ENCODE measurements at regions not wholly inside any gene's neighbourhood (a gene's known extent, or its start where the extent isn't known, plus 50 kb on each side); places are given as distances from the start of the nearest gene placed in this dataset.
"Not testable (repeated sequence)": the region's sequence is repeated elsewhere in the genome, so short reads cannot be mapped to it uniquely, and the experiment has no call there.

DNA sequence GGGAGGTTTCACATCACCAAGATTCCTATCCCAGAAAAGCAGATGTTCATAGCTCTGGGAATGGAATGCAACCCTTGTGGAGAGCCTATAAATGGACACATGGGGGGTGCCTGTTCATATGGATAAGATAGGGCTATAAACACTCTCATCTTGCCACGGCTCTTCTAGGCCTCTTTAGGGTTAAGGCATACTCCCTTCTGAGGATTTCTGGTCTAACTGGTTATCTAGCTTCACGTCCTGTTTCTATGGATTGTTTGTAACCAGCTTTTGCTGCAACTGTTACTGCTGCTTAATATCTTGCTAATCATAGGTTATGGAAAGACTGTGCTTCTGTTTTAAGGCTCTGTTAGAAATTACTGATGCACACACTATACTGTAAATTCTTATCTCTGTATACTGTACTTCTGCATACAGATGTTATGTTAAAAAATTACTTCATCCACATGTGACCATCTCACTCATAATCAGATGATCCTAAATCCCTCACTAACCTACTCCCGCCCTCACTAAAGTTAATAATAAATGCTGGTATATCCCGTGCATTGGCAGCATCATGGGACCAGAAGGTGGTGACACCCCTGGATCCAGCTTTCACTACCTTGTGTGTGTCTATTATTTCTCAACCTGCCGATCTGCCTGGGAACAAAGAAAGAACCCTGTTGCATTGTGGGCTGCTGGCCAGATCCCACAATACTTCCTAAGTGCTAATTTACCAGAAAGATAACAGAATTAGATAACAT is 68.7 kb downstream of the PRKAB2 start:
- not testable (repeated sequence) for DNase-seq (ENCODE audit: low spot score)

DNA sequence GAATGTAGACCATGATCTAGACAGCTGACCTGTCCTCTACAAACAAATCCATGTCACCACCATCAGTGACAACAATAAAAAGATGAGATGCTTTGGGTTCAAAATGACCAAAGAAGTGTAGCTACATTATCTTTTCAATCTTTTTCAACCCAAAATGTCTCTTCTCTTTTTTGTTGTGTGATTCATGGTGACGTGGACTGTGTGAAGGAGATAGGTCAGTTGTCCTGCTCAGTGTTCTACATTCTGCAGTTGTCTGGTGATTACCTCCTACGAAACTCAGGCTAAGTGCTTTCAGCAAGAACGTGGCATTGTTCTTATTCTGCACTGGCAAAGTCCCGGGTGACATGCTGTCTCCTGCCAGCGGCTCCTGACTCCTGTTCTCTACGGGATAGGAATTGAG is 73.1 kb downstream of the PRKAB2 start:
- no peak for DNase-seq (ENCODE audit: low spot score)

DNA sequence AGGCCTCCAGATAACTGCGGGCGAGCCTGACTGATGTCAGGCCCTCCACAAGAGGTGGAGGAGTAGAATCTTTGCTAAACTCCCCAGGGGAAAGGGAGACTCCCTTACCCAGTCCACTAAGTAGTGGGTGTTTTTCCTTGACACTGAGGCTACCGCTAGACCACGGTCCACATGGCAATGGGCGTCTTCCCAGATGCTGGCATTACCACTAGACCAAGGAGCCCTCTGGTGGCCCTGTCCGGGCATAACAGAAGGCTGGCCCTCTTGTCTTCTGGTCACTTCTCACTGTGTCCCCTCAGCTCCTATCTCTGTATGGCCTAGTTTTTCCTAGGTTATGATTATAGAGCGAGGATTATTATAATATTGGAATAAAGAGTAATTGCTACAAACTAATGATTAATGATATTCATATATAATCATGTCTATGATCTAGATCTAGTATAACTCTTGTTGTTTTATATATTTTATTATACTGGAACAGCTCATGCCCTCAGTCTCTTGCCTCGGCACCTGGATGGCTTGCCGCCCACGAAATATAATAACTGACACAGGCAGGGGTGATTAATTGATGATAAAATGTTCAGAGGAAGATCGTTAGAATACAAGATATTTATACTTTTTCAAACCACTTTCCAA is 73.8 kb downstream of the PRKAB2 start:
- peak; percentile 23 for DNase-seq (ENCODE audit: low spot score)

DNA sequence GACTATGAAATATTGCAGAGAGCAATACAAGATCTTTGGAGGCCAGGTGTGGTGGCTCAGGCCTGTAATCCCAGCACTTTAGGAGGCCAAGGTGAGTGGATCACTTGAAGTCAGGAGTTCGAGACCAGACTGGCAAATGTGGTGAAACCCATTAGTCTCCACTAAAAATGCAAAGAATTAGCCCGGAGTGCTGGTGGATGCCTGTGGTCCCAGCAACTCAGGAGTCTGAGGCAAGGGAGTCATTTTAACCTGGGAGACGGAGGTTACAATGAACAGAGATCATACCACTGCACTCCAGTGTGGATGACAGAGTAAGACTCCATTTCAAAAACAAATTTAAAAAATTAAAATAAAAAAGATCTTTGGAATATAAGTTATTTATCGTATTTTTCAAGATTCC is 76.6 kb downstream of the PRKAB2 start:
- DNase-seq (ENCODE audit: low spot score) = no peak

DNA sequence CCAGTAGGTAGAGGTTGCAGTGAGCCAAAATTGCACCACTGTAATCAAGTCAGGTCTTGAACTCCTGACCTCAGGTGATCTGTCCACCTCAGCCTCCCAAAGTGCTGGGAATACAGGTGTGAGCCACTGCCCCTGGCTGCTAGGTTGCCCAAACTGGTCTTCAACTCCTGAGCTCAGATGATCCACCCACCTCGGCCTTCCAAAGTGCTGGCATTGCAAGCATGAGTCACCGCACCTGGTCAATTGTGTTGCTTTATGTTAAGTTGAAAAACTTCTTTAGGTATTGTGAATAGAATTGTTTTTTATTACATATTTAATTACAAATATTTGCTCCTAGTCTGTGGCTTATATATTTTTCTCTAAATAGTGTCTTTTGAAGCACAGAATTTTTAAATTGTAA is 80.5 kb downstream of the PRKAB2 start:
- DNase-seq (ENCODE audit: low spot score) = no peak

DNA sequence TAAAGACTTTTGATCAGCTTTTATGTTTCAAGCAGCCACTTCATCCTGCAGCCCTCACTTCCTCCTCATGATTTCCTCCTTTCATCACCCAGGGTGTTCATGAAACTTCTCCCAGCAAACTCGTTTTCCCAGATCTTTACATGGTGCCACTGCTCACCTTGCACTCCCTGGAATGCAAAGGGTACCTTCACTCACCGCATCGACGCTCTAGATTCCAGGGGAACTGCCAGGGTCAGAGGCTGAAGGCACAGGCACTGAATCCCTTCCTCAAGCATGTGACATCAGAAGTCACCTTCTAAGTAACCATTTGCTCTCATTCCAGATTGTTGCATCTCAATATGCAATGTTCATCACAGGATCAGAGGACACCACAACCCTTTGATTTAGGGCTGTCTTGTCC is 82.8 kb downstream of the PRKAB2 start:
- DNase-seq (ENCODE audit: low spot score) = no peak

DNA sequence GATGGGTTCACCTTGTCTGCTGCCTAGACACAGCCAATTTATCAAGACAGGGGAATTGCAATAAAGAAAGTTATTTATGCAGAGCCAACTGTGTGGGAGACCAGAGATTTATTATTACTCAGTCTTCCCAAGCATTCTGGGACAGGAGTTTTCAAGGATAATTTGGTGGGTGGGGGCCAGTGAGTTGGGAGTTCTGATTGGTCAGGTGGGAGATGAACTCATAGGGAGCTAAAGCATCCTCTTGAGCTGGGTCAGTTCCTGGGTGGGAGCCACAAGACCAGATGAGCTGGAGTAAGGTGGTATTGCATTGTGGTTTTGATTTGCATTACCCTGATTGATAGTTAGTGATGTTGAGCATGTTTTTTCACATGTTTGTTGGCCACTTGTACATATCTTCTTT is 86.1 kb downstream of the PRKAB2 start:
- DNase-seq (ENCODE audit: low spot score) = no peak

DNA sequence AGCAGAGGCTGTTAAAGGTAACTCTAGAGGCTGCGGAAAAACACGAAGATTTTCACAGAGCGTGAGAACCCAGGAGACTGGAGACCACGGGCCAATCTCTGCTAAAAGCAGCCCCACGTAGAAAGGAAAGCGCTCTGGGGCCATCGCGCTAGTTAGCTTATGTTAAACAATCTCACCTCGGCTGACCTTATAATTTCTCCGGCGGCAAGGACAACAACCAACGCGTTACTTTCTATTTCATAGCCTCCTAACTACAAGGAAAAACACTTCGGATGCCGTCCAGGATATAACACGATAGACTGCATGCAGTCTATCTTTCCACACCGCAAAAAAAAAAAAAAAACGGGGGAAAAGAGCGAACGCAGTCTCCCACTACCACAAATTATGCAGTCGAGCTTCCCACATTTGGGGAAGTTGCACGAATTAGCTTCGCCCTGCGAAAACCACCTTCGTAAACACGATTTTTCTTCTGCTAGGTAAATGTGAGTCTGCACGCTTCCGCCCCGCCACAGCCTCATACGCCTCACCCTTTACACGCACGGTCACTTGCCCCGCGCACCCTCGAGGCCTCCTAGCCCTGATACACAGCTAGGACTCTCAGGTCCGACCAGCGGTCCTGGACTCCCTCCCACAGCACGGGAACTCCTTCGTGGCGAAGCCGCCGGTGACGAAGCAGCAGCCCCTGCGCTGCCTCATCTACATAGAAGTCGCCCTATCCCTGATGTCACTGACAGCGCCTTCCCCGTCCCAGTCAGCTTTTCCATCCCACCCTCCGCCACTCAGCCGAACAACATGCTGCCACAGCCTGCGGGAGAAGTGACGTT is 87.8 kb downstream of the PRKAB2 start:
- peak; percentile 93 for DNase-seq (ENCODE audit: low spot score)

DNA sequence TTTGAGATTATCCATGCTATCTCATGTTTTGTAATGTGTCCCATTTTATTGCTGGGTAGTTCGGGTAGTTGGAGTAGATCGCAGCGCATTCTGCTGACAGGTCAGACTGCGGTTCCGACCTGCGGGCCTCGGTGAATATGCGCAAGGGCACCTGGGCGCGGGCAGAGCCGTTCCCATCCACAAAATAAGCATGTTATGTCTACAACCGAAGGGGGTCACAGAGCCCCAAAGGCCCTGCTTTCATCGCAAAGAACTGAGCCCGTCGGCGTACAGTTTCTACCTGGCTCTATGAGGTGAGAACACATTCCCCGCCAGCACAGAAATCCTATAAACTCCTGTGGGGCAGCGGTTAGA is 88.4 kb downstream of the PRKAB2 start:
- no peak for DNase-seq (ENCODE audit: low spot score)

DNA sequence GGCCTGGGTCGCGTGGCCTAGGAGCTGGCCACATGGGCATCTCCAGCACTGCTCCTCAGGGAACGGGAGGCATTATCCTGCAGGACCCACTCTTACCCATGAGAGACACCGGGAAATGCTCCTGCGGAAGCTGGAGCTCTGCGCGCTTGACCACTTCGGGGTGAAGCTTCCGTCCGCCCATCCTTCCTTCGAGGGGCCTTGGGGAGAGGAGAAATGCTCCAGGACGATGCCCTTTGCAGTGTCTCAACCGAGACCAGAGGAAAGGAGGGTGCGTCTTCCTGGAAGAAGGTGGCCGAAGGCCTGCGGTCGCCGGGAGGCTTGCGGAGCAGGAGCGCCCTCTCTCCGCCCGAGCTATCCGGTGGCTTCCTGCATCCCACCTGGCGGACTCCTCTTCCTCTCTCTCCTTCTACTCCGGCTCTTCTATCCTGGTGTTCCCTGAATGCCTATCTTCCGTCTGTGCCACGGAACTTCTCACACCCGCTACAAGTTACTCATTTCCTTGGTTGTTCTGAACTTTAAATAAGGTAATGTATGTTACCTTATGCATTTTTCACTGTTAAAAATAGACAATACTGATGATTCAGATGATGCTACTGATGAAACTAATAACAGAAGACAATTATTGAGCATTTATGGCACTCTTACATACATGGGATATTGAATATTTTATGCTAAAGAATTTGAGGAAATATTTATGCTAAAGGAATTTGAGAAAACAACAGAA is 91.4 kb downstream of the PRKAB2 start:
- DNase-seq (ENCODE audit: low spot score) = peak; percentile 19

DNA sequence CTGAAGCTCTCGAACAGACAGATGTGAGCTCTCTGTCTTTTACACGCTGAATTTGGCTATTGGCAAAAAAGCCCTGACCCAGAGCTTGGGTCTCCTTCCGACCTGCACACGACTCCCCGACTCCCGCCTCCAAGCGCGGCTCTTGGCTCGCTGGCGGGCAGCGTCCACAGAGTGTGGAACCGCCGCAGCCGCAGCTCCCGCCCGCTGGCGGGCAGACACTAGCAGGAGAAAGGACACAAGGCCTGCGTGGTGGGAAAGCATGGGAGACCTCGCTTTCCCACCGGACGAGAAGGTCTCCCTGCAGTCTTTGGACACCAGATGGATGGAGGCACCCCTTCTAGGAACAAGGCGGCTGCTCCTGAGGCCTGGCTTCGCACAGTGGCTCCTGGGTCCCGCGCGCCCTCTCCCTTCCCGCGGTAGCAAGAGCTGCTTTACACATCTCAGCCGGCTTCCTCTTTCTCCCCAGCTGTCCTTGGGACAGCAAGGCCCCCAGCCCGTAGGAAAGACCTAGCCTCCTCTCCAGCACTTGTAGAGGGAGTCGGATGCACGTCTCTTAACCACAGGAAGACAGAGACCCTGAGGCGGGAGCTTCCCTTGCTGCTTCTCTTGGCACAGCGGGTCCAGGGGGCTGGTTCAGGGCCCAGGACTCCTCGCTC is 92.1 kb downstream of the PRKAB2 start:
- DNase-seq (ENCODE audit: low spot score) = peak; percentile 39

DNA sequence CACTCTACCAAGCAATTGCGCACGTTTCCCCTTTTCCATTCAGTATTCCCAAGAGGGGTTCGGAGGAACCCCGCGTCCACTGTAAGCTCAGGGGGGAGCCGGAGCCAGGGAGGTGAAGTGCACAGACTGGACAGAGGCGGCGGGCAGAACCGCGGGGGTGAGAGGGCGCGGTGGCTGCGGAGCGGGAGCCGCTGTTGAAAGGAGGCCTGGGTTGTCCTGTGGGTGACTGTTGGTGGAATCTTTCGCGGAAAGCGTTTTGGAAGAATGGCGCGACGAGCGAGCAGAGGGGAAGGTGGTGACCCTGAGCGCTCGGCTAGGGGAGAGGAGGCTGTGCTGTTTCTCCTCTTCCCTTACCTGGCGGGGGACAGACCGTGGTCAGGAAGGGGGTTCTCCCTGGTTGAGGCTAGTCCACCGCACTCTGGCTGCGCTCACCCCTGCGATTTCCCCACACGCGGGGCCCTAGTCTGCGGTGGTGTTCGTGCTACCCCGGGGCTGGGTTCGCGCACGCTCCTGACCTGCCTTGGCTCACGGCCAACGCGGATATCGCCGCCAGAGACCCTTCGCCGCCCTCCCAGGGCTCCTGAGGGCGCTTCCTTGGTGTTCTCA is 92.8 kb downstream of the PRKAB2 start:
- DNase-seq (ENCODE audit: low spot score) = peak; percentile 13

DNA sequence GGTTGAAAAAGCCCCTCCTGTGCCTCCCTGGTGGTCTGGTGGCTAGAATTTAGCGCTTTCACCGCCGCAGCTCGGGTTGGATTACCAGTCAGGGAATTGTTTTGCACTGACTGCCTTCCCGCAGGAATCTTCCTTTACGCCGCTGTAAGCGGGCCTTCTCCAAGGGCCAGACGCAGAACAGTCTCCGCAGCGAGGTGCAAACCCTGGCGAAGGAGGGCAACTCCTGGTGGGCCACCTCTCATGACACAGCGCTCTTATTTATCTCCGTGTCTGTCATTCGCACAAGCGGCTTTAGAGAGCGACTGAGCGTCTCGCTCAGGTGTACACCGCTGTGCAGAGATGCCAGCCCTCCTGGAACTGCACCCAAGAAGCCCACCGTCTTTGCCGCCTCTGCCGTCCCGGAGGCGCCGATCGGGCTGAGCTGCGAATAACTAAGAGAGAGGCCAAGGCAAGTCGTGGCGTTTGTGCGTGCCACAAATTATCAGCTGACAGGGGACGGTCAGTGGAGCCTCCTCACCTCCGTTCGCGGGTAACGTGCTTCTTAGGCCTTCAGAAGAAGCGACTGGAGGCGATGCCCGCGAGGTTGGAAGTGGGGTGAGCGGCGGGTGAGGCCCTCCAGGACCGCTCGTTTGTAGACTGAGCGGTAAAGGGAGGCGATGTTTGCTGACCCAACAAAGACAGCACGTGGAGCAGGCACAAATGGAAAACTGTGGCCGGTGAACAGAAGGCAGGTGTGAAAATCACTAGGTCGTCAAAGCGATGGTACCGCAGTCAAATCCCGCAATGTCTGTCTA is 93.5 kb downstream of the PRKAB2 start:
- DNase-seq (ENCODE audit: low spot score) = no peak

DNA sequence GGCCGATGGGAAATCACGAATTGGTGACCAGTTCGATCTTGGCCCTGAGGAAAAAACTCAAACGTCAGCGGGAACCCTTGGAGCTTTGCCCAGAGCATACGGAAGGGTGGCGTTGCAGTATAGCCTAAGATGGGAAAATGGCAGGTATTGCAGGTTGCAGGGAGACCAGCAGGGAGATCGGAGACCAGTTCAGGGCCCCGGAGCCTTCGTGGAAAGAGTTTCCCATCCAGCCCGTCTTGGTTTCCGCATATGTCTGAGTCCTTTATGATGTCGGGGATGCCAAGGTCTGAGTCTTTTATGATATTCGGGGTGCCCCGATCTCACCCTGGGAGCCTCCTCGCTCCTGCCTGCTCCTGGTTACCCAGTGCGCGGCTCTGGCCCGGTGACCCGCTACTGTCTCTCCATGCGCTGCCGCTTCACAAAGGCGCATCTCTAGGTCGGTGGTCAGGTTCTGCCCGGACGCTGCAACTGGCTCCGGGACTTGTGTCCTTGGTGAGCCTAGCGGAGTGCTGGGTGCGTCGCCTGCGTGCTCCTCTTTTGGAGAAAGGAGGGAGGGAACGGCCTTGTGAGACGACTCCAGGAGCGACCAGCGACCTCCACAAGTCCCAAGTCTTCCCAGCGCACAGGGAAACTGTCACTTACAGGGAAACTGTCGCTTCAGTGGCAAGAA is 94.2 kb downstream of the PRKAB2 start:
- no peak for DNase-seq (ENCODE audit: low spot score)

DNA sequence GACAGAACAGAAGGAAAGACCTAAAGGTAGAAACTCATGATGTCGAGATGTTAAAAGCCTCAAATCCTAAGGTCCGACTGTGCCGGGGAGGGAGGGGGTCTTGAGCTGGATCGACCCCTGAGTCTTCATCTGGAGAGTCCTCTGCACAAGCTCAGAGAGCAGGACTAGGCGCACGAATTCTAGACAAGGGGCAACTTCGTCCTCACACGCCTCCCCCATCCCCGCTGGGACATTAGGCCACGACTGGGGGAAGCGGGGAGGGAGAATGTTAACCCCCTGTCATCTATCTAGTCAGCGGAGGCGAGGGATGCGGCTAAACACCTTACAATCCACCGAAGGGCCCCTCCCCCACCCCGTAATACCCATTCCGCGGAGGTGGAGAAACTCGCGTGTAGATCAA is 94.7 kb downstream of the PRKAB2 start:
- DNase-seq (ENCODE audit: low spot score) = no peak

DNA sequence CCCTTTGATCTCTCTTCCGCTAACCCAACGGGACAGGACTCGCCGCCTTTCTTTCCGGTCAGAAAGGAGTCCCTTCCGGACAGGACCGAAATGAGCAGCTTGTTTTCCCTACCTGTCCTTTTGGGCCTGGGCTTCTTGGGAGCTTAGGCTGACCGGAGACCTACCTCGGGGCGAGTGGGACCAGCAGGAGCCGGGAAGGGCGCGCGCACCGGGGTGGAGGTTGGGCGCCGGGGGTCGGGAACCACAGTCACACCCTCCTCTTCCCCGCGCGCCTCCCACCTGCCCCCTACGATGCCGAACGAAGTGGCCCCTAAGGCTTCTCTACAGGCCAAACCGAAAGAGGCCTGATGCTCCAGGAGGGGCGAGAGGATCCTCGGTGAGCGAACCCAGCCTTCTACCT is 95.2 kb downstream of the PRKAB2 start:
- DNase-seq (ENCODE audit: low spot score) = no peak

DNA sequence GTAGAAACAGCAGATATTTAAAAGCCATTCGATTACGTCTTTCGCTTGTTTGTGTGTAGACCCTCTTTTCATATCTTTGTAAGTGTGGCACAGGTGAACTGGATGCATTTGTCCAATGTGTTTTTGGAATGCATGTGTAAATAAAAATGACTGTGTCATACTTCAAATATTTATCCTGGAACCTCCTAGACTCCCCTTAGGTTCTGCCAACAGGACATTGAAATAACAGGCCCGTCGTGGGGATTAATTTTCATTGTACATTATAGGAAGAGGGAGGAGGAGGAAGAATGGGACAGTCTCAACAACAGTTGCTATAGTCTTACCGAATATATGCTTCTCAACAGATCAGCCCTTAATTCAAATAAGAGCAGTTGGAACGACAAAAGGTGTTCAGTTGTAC is 95.8 kb downstream of the PRKAB2 start:
- DNase-seq (ENCODE audit: low spot score) = no peak

DNA sequence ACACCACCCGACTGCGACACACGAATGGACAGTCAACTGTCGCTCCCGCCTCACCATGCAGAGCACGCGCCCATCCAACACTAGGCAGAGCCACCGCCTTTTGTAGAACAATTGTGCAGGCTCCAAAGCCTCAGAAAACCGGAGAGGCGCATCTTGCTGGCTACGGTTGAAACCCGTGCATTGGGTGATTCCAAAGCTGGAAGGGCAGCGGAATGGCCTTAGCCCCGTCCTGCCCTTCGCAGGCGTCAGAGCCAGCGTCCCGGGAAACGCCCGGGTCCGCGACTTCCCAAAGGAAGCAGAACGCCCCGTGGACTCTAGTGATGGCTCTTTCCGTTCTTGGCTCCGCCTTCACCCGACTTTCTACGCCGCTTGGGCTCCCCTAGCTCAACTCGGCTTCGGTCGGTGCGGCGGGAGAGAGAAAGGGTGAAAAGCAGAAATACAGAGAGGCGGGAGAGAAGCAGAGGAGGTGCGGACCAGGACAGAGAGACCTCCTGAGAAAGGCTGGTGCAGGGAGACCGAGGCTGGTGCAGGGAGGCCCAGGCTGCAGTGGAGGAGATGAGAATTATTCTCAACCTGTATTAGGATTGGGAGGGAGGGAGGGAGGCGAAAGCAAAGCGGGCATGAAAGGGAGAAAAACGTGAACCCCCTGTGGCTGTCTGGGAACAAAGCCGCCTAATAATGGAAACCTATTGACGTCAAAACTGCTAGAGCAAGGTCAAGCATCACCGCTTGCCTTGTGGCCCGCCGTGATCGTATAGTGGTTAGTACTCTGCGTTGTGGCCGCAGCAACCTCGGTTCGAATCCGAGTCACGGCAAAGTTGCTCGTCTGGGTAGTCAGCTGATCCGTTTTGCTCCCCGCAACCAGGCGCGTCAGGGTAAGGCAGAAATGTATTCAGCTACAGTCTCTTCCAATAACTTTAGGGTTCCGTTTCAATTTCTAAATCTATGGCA is 99.5 kb downstream of the PRKAB2 start:
- DNase-seq (ENCODE audit: low spot score) = no peak

DNA sequence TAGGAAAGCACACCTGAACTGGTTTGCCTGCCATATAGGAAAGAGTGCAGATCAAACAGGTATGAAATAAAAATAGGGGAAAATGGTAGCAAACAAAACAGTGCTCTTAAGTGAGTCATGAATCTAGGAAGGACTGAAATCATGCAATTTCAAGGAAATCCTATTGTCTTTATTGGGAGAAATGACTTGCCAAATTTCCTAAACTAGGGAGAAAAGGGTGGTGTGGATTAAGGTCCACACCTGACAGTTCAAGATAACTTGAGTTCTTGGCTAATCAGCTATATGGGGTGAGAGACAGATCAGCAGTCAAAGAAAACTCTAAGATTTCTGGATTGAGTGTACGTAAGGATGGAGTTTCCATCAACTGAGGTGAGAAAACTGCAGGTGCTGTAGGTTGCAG is 101.1 kb downstream of the PRKAB2 start:
- no peak for DNase-seq (ENCODE audit: low spot score)

All from SK-N-DZ (cell line).